HG02588 (cell line): ENCODE measurements at regions not wholly inside any gene's neighbourhood (a gene's known extent, or its start where the extent isn't known, plus 50 kb on each side); places are given as distances from the start of the nearest gene placed in this dataset.

Source experiments
- ATAC-seq: cut with Tn5 transposase; IDR thresholded peaks from one replicate; pipeline ENCODE4 v1.9.1; 2021; ENCODE audit warnings: mild to moderate bottlenecking, moderate library complexity; ENCODE audit not compliant: unreplicated experiment

- ATAC-seq: no peak
These were observed 361.2 kb downstream of the UTRN start for GRCh38 chr6:144646093-144647056.

- ATAC-seq: no peak
These were observed 362.4 kb downstream of the UTRN start for GRCh38 chr6:144647406-144647964.

GRCh38 chr6:144647971-144648651 lies 363.0 kb downstream of the UTRN start:
- no peak for ATAC-seq

- no peak for ATAC-seq
These were observed 363.9 kb downstream of the UTRN start for GRCh38 chr6:144649085-144649484.

- no peak for ATAC-seq
These were observed 366.1 kb downstream of the UTRN start for GRCh38 chr6:144651234-144651633.

GRCh38 chr6:144652292-144652891 lies 367.3 kb downstream of the UTRN start:
- no peak for ATAC-seq

- ATAC-seq: peak; percentile 94
These were observed 368.9 kb downstream of the UTRN start for GRCh38 chr6:144653885-144654505.

GRCh38 chr6:144654506-144654905 lies 369.4 kb downstream of the UTRN start:
- ATAC-seq: peak; percentile 6

- no peak for ATAC-seq
These were observed 370.2 kb downstream of the UTRN start for GRCh38 chr6:144655376-144655775.

GRCh38 chr6:144657691-144658090 lies 372.6 kb downstream of the UTRN start:
- ATAC-seq: no peak

GRCh38 chr6:144659202-144660182 lies 374.4 kb downstream of the UTRN start:
- ATAC-seq: peak; percentile 79

GRCh38 chr6:144660561-144661115 lies 375.5 kb downstream of the UTRN start:
- ATAC-seq: no peak

GRCh38 chr6:144661116-144661806 lies 376.1 kb downstream of the UTRN start:
- no peak for ATAC-seq

- no peak for ATAC-seq
These were observed 377.8 kb downstream of the UTRN start for GRCh38 chr6:144662812-144663365.

- no peak for ATAC-seq
These were observed 379.1 kb downstream of the UTRN start for GRCh38 chr6:144664281-144664680.

- no peak for ATAC-seq
These were observed 379.8 kb downstream of the UTRN start for GRCh38 chr6:144664947-144665346.

- no peak for ATAC-seq
These were observed 380.9 kb downstream of the UTRN start for GRCh38 chr6:144665932-144666450.

- ATAC-seq: no peak
These were observed 381.6 kb downstream of the UTRN start for GRCh38 chr6:144666781-144667180.
